T1000 (cell line): ENCODE measurements at regions not wholly inside any gene's neighbourhood (a gene's known extent, or its start where the extent isn't known, plus 50 kb on each side); places are given as distances from the start of the nearest gene placed in this dataset.
A peak's percentile ranks its signal among the peaks of the same experiment; 100 is the strongest.
"Not testable (repeated sequence)": the region's sequence is repeated elsewhere in the genome, so short reads cannot be mapped to it uniquely, and the experiment has no call there.

Experiments
- DNase-seq: peaks from one replicate; lab custom pipeline; 2025; ENCODE audit warnings: mixed read lengths; lab: John Stamatoyannopoulos, UW

- no peak for DNase-seq
Observed at GRCh38 chr2:240191001-240191400, 50.5 kb upstream of the OTOS start.

- no peak for DNase-seq
Observed at GRCh38 chr2:240192661-240193060, 52.2 kb upstream of the OTOS start.

GRCh38 chr2:240194341-240194762, 53.9 kb upstream of the OTOS start:
- not testable (repeated sequence) for DNase-seq

- no peak for DNase-seq
Observed at GRCh38 chr2:240195316-240195861, 54.9 kb upstream of the OTOS start.

- no peak for DNase-seq
Observed at GRCh38 chr2:240196716-240197461, 56.4 kb upstream of the OTOS start.

- DNase-seq = no peak
Observed at GRCh38 chr2:240197462-240198139, 57.1 kb upstream of the OTOS start.

GRCh38 chr2:240198226-240198625, 57.8 kb upstream of the OTOS start:
- DNase-seq = no peak

- DNase-seq = no peak
Observed at GRCh38 chr2:240199133-240199870, 58.8 kb upstream of the OTOS start.

GRCh38 chr2:240200230-240201051, 60.0 kb upstream of the OTOS start:
- no peak for DNase-seq

- DNase-seq = no peak
Observed at GRCh38 chr2:240201866-240202265, 61.4 kb upstream of the OTOS start.

GRCh38 chr2:240202586-240202985, 62.1 kb upstream of the OTOS start:
- DNase-seq = no peak

GRCh38 chr2:240203031-240203787, 62.8 kb upstream of the OTOS start:
- DNase-seq = no peak

- no peak for DNase-seq
Observed at GRCh38 chr2:240203788-240204270, 63.4 kb upstream of the OTOS start.

GRCh38 chr2:240204431-240205276, 64.2 kb upstream of the OTOS start:
- DNase-seq = no peak

- DNase-seq = peak; percentile 75
Observed at GRCh38 chr2:240205348-240205747, 64.9 kb upstream of the OTOS start.

GRCh38 chr2:240205772-240206171, 65.3 kb upstream of the OTOS start:
- no peak for DNase-seq

- DNase-seq = no peak
Observed at GRCh38 chr2:240206630-240207029, 66.2 kb upstream of the OTOS start.

- no peak for DNase-seq
Observed at GRCh38 chr2:240207661-240208060, 67.2 kb upstream of the OTOS start.

GRCh38 chr2:240208096-240208495, 67.6 kb upstream of the OTOS start:
- DNase-seq = no peak
